ENCODE measurements at regions not wholly inside any gene's neighbourhood (a gene's known extent, or its start where the extent isn't known, plus 50 kb on each side); places are given as distances from the start of the nearest gene placed in this dataset.

DNA sequence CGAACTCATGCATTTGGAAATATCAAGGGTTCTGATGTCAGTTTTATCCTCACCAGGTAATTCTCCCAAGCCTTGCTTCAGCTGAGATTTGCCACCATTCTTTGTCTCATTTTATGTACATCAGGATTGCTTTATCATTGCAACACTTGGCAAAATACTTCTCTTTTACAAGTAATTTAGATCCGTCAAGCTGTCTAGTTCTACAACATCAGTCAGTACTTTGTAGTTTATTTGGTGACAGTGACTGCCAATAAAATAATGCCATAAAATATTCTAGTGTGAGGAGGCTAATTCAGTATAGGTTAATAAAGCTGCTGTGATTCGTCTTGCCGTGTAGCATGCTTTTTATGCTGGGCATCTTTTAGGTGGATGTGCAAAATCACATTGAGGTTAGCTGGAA is 565.3 kb upstream of the SGO1 start (continued):
- TF ChIP-seq, protein P1, sequence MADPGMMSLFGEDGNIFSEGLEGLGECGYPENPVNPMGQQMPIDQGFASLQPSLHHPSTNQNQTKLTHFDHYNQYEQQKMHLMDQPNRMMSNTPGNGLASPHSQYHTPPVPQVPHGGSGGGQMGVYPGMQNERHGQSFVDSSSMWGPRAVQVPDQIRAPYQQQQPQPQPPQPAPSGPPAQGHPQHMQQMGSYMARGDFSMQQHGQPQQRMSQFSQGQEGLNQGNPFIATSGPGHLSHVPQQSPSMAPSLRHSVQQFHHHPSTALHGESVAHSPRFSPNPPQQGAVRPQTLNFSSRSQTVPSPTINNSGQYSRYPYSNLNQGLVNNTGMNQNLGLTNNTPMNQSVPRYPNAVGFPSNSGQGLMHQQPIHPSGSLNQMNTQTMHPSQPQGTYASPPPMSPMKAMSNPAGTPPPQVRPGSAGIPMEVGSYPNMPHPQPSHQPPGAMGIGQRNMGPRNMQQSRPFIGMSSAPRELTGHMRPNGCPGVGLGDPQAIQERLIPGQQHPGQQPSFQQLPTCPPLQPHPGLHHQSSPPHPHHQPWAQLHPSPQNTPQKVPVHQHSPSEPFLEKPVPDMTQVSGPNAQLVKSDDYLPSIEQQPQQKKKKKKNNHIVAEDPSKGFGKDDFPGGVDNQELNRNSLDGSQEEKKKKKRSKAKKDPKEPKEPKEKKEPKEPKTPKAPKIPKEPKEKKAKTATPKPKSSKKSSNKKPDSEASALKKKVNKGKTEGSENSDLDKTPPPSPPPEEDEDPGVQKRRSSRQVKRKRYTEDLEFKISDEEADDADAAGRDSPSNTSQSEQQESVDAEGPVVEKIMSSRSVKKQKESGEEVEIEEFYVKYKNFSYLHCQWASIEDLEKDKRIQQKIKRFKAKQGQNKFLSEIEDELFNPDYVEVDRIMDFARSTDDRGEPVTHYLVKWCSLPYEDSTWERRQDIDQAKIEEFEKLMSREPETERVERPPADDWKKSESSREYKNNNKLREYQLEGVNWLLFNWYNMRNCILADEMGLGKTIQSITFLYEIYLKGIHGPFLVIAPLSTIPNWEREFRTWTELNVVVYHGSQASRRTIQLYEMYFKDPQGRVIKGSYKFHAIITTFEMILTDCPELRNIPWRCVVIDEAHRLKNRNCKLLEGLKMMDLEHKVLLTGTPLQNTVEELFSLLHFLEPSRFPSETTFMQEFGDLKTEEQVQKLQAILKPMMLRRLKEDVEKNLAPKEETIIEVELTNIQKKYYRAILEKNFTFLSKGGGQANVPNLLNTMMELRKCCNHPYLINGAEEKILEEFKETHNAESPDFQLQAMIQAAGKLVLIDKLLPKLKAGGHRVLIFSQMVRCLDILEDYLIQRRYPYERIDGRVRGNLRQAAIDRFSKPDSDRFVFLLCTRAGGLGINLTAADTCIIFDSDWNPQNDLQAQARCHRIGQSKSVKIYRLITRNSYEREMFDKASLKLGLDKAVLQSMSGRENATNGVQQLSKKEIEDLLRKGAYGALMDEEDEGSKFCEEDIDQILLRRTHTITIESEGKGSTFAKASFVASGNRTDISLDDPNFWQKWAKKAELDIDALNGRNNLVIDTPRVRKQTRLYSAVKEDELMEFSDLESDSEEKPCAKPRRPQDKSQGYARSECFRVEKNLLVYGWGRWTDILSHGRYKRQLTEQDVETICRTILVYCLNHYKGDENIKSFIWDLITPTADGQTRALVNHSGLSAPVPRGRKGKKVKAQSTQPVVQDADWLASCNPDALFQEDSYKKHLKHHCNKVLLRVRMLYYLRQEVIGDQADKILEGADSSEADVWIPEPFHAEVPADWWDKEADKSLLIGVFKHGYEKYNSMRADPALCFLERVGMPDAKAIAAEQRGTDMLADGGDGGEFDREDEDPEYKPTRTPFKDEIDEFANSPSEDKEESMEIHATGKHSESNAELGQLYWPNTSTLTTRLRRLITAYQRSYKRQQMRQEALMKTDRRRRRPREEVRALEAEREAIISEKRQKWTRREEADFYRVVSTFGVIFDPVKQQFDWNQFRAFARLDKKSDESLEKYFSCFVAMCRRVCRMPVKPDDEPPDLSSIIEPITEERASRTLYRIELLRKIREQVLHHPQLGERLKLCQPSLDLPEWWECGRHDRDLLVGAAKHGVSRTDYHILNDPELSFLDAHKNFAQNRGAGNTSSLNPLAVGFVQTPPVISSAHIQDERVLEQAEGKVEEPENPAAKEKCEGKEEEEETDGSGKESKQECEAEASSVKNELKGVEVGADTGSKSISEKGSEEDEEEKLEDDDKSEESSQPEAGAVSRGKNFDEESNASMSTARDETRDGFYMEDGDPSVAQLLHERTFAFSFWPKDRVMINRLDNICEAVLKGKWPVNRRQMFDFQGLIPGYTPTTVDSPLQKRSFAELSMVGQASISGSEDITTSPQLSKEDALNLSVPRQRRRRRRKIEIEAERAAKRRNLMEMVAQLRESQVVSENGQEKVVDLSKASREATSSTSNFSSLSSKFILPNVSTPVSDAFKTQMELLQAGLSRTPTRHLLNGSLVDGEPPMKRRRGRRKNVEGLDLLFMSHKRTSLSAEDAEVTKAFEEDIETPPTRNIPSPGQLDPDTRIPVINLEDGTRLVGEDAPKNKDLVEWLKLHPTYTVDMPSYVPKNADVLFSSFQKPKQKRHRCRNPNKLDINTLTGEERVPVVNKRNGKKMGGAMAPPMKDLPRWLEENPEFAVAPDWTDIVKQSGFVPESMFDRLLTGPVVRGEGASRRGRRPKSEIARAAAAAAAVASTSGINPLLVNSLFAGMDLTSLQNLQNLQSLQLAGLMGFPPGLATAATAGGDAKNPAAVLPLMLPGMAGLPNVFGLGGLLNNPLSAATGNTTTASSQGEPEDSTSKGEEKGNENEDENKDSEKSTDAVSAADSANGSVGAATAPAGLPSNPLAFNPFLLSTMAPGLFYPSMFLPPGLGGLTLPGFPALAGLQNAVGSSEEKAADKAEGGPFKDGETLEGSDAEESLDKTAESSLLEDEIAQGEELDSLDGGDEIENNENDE (IDR thresholded peaks at IDR 0.05; ENCODE audit: insufficient replicate concordance, low read length) = no peak
- TF ChIP-seq RXRA (IDR thresholded peaks at IDR 0.05; ENCODE audit: insufficient read depth, low read depth, low read length) = no peak
